IPS-NIHi11 (cell line): ENCODE measurements at regions not wholly inside any gene's neighbourhood (a gene's known extent, or its start where the extent isn't known, plus 50 kb on each side); places are given as distances from the start of the nearest gene placed in this dataset.
"Not testable (repeated sequence)": the region's sequence is repeated elsewhere in the genome, so short reads cannot be mapped to it uniquely, and the experiment has no call there.

Source experiments
- DNase-seq: peaks from one replicate; pipeline ENCODE4 v3.0.0; 2012; ENCODE audit warnings: mixed read lengths, low spot score

DNA sequence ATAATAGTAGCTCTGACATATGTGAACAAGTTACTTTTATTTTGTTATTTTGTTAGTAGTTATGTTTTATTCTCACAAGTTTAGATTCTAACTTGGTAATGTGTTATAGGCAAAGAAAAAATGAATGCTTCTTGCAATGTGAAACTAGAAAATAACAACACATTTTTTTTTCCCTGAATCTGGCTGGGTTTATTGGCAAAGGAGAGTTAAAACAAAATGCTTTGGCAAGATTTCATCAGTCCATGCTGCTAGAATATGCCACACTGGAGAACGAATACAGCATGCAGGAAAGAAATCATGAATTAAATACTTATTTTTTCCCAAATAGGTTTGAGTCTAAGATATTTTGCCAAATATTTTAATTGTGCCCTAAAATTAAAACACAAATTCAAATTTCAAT is 1048.1 kb upstream of the ACO1 start:
- DNase-seq, result no peak

DNA sequence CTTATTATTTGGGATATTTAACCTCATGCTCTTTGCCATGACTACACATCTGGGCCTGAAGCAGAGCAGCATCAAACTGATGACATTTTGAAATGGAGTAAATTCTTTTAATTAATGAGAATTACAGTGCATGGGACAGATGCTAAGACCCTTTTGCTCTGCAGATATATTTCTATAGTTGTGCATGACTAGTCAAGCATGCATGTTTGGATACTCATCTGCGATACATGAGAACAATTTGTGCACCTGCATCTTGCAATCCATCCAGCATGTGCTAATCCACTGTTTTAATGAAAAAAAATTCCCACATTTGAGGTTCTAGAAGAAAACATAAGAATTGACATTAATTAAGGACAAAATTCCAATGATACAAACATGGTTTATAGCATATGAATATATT is 1047.6 kb upstream of the ACO1 start:
- no peak for DNase-seq

DNA sequence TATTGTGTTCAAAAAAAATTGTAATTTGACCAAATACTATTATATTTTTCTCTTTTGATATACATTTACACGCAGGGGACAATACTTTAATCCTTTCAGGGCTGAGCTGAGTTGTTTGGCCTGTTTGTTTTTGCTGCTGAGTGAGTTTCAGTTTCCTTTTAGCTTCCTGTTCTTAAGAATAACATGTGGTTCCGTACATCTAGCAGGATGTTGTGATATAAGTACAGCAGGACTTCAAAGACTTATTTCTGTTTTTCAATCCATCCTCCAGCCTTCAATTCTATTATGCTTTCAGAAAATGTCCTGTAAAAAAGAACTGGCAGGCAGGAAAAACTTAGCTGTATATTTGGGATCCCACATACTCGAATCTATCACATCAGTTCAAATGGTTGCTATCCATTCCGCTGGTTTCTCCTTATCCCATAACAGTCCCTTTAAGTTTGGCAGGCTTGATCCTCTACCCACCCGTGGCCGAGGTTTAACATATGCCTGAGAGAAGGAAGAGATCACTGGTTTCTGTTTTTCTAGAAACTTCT is 1037.3 kb upstream of the ACO1 start:
- DNase-seq, result no peak

DNA sequence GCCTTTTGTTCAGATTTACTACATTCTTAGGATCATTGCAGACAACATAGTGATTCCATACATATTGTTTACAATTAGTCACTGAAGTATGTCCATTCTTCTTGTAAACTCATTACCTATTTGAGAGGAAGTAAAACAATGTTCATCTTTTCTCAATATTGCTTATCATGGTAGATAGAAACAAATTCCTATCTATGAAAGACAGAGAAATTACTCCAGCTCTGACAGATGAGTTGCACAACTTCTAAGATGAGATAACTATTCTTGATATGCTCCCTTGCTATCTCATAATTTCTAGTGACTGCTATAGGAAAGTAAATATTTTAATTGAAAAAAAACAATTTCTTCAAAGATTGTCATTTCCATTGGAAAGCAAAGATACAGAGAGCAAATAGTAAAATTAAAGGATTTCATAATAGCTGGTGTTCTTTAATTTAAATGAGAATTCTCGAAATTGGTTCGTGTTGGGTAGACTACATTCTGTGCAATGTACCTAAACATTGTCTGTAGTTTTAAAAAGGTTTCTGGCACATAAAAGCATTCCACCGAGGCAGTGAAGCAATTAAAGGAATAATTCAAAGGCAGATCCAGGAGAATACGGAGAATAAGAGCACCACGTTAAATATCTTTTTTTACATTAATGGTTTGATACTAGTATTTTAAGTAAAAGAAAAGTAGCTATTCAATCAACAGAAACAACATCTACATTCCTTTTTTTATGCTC is 1029.1 kb upstream of the ACO1 start:
- no peak for DNase-seq

DNA sequence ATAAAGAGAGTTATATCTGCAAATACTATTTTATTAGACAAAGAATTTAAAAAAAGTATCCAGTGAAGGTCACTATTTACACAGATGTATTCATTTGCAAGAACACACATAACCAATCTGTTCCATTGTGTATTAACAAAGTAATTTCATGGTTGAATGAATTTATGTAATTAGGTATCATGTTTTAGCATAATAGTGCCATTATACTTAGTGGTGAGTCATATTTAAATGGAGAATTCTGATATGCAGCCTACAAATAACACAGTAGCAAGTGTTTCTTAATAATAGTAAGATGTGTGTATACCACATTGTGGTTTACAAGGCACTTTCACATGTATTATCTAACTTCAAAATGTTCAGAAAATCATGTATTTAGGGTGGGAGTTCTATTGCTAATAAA is 1028.5 kb upstream of the ACO1 start:
- no peak for DNase-seq

DNA sequence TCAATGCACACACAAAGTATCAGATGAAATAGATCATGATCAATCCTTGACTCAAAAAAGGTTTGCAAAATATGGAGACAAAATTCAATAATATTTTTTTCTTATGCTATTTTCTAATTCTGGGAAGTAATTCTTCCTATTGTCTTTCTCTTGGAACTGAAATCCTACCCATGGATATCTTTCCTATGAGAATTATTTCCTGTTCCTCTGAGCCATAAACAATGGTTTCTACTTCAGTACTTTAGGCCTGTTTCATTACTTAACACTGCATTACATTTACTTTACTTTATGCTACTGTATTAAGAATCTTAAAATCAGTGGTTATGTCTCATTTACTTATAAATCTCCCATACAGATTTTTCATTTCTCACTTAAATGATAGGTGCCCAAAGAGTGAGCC is 1025.4 kb upstream of the ACO1 start:
- DNase-seq, result no peak

DNA sequence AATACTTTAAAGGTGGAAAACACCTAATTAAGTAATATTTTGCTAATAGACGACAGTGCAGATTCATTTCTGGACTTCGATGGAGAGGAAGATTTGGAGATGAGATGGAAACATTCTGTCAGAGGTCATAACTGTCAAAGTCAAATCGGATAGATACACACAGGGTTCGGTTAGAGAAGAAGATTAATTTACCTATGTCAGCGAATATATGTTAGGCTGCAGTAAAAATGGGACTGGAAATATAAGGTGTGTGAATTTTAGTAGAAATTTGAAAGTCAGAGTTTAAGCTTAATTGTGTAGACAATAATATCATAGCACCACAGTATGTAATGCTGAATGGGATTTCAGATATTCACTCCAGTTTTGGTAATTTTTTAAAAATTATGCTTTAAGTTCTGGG is 1020.3 kb upstream of the ACO1 start:
- DNase-seq, result no peak

DNA sequence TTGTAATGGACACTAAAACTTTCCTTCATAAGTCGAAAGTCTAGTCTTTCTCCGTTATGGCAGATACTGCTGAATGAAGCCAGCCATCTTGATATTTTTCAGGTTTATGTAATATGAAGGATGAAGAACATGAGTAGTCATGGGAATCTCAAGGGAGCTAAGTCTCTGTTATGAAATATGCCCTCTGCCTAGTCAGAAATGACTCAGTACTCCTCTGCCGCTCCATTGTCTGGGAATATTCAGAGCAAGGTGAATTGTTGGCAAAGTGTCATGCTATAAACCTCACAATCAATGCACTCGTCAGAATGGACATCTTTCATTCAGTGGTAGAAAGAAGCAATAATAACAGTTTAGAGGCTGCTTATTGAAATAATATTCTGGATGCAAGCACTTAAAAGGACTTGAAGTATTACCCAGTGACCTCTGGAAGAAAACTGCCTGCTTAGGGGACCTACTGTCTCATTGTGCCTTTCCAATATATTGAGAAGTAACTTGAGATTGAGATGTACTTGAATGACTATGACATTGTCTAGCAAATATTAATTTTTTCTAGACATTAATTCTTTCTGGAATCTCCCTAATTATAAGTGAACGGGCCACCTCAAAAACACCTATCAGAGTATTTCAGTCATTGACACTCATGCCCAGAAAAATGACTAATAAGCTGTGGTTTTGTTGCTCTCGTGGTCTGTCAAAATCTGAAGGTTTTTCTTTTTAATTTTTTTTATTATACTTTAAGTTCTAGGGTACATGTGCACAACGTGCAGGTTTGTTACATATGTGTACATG is 1011.5 kb upstream of the ACO1 start:
- DNase-seq, result no peak

DNA sequence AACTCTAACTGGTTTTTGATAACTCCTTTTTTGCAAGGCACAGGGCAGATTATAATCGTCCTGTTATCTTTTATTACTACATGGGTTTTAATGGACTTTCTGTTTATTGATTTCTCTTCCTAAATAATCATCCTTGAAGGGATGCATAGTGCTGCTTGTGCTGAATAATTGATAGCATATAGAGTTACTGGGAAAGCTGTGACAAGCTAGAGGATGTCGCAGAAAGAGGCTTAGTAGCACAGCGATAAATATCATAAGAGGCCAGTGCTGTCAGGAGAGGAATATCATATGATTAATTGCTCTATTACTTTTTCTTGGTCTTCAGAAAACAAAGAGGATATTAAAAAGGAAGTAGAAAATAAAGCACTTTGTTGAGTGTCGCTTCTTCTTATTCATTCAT is 1007.1 kb upstream of the ACO1 start:
- DNase-seq, result no peak

DNA sequence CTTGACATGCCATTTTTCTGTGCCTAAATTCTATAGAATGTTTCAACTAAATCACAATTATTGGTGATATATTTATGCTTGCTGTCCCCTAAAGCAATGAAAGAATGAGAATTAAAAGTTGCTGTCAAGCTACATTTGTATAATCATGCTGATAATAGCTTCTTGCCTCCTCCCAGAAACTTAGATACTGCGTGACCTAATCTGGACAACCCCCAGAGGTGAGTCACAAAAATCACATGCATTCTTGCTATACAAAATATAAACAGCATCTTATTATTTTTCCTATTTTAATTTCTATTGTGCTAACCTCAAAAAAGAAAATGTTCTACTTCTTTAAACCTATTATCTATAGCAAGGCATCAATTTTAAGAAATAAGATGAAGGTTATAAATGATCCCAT is 995.8 kb upstream of the ACO1 start:
- DNase-seq, result no peak

DNA sequence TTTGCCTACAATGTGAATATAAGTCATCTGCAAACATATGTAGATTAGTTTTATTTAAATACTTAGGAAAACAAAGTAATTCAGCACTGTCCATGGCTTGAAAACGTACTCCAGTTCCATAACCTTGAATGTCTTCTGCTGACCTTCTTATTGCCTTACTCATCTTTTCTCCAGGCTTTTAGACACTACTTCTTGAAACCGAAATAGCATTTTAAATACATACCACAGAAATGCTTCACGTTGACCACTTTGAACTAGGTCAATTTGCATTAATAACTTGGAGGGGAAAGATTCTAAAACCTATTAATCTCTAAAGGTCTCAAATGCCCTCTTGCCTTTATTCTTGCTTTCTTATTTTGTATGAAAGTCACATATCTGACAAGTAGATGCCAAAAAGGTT is 995.4 kb upstream of the ACO1 start:
- no peak for DNase-seq

DNA sequence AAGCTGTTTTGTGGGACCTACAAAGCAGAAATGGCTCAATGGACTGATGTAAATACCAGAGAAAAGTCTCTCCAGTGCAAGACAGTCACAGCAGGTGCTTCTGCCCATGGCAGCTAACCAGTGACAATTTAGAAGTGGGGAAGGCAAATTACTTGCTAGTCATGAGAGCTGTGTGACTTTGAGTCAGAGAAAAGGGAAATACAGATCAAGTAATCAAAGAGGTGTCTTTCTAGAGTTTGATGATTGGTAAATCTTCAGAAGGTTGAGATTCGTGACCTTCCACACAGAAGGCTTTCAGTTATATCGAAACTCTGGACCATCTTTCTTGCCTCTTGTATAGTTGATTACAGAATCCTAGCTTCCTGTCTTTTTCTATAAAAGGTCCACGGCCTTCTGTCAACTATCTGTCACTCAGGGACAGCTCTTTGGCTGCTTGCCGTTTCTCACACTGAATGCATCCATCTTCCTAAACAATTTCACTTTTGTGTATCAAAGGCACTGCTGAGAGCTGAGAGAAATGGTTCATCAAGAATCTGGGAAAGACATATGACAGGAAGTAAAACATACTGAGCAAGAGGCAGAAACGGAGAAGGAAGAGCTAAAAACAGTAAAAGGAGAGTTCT is 993.9 kb upstream of the ACO1 start:
- no peak for DNase-seq

DNA sequence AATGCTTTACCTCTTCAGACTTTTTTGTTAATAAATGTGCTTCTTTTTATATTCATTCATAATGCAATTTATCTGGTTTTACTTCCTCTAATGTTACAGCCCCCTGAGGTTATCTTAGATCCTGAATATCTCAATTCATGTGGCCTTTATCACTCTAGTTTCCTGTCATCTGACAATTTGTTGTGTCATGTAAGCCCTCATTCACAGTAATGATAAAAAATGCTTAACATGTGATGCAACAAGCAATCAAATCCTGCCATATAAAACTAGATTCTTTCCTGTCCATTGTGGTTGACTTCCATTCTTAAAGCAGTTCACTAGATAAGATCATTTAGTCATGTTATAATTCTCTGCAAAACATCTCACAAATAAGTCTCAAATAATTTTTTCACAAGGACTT is 991.2 kb upstream of the ACO1 start:
- no peak for DNase-seq

DNA sequence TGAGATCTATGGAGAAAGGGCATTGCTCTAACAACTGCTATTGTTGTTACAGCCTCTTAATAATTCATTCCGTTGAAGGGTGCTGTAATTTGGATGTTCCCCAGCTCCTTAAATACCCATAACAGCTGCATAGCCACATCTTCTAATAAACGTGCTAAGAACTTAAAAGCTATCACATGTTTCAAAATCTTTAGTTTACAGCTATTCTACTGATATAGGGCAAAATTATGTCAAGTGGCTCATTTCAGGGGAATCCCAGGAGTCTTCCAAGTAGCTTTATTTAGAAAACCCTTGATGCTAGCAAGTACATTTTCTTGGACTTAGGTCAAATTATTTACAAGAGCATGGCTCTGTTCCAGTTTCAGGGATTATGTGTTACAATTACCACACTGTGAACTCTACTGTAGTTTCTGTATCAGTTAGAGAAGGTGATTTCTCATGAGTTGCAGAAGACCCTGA is 990.4 kb upstream of the ACO1 start:
- DNase-seq, result no peak

DNA sequence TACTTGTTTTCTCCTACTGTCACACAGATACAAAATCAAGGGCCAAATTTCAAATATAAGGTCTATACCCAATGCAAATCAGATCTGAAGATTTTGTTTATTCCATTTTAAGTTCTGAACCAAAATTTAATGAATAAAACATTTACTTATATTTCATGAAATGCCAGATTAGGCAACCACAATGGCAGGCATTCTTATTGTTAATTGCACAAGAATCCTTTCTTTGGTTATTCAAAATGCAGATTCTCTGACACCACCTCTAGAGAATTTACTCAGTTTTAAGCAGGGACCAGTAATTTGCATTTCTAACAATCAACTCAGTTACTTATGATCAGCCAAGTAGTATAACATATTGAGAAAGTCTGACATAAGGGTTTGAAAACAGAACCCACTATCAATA is 972.4 kb upstream of the ACO1 start:
- no peak for DNase-seq

DNA sequence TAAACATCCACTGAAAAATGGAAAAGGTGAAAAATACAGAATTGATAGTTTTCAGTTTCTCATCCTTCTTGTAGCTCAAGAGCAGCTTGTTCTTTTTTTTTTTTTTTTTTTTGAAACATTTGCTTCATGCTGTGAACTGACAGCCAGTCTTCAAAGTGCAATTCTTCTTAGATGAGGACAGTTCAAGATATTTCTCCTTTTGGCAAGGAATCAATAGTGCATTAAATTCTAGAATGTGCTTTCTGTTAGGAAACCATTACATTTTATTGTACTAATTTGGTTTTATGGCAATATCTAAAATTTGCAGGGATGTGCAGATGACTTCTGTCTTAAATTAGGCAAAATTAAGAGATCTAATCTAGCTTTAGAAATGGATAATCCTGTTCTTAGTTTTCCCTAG is 969.3 kb upstream of the ACO1 start:
- DNase-seq, result no peak

DNA sequence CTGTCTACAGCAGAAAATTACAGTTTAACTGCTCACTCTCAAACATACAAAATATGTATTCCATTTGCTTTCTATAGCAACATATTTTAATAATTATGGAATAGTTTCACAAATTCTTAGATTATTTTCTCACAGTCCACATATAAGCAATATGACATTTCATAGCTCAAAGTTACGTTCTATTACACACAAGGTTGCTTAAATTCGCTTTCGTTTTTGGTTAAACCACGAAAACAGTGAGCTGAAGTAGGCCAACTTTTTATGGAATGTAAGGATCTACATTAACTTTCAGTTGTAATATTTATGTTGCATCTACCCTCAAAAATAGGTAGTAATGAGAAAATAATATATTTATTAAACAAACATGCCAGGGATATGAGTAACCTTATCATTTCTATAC is 966.0 kb upstream of the ACO1 start:
- DNase-seq, result no peak

DNA sequence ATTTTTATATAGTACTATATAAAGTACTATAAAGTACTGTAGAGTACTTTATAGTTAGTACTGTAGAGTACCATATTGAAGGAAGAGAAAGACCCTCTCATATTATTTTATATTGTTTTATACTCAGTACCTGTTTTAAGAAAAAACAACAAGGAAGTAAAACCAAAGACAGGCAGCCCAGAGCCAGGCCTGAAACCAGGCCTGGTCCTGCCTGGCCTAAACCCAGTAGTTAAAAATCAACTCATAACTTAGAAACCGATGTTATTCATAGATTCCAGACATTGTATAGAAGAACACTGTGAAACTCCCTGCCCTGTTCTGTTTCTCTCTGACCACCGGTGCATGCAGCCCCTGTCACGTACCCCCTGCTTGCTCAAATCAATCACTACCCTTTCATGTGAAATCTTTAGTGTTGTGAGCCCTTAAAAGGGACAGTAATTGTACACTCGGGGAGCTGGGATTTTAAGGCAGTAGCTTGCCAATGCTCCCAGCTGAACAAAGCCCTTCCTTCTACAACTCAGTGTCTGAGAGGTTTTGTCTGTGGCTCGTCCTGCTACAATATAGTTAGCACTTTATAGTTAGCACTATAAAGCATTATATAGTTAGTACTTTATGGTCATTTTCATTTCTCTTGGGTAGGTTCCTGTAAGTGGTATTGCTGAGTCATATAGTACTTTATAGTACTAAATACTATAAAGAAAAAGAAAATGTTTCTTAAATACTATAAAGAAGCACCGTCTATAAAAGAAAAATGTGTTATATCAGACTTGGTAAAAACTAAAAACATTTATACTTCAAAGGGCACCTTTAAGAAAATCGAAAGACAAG is 940.6 kb upstream of the ACO1 start:
- DNase-seq, result not testable (repeated sequence)

DNA sequence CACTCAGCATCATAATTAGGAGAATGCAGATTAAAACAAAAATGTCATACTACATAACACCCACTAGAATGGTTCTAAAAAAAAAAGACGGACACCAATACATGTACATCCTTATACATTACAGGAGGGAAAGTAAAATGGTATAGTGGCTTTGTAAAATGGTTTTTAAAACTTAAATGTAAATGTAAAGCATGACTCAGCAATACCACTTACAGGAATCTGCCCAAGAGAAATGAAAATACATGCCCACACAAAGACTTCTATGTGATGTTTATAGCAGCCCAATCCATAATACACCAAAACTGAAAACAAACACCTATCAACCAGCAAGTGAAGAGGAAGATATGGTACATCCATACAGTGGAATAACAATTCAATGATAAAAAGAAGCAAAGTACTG is 939.1 kb upstream of the ACO1 start:
- DNase-seq, result no peak

DNA sequence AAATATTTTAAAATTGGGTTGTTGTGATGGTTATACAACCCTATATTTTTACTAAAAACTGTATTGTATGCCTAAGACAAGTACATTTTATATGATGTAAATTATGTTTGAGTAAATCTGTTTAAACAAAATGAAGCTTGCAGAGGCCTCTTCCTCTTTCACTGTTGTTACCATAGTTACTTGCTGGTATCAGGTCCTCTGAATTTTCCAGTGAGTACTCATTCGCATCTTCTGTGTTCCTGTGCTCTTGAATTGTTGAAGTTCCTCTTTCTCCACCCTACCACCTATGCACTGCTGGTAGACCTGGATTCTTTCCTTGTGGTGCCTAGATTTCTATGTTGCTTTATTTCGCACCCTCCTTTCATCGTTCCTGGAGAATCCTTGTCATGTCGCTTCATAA is 938.5 kb upstream of the ACO1 start:
- DNase-seq, result no peak

DNA sequence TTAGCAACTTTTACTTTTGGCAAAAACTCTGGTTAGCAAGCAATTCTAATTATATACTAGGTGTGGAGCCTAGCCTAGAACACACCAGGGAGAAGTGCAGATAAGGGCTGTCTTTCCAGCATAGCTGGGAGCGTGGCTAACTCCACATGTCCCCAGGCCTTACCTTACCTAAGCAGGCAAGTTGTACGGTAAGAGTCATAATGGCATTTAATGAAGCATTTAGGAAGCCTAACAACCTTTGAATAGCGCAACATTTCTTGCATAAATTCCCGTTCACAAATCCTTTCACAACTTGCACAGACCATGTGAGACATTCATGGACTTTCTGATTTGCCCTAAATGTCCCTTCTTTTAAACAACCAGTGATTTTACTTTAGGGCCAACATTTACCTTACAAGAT is 917.4 kb upstream of the ACO1 start:
- DNase-seq, result no peak

DNA sequence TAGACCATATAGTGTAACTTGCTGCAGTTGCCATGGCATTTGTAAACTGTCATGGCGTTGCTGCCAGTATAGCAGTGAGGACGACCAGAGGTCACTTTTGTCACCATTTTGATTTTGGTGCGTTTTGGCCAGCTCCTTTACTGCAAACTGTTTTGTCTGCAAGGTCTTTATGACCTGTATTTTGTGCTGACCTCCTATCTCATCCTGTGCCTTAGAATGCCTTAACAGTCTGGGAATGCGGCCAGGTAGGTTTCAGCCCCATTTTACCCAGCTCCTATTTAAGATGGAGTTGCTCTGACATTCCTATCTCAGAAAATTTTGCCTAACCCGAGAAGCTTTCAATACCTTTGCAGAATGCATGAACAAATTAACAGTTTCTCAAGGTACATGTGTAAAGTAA is 914.4 kb upstream of the ACO1 start:
- no peak for DNase-seq
